Heart right ventricle (tissue), 16 donors: ENCODE measurements at regions not wholly inside any gene's neighbourhood (a gene's known extent, or its start where the extent isn't known, plus 50 kb on each side); places are given as distances from the start of the nearest gene placed in this dataset.

Source experiments
- ATAC-seq, 8 donors: fragments of 200-7000 bp; cut with Tn5 transposase; one replicate each; pipeline ENCODE4 v1.9.1; 2020; ENCODE audit warnings: mild to moderate bottlenecking in 8 of 8, moderate library complexity in 8 of 8, moderate number of reproducible peaks in 1 of 8
- DNase-seq, 2 donors: peaks; one replicate each; pipeline ENCODE4 v3.0.0-alpha.2; 2020
- H3K27ac ChIP-seq, 10 donors: fragments of 200-600 bp; sonication (generic) in 2 of 10; one replicate each; pipeline versions ENCODE4 v1.5.0 to v1.8.0; 2020 to 2022; ENCODE audit warnings: mild to moderate bottlenecking in 3 of 10
- H3K27me3 ChIP-seq, 7 donors: fragments of 200-600 bp; one replicate each; pipeline ENCODE4 v1.8.0; 2021 to 2022; ENCODE audit warnings: mild to moderate bottlenecking in 2 of 7
- H3K36me3 ChIP-seq, 9 donors: fragments of 200-600 bp; sonication (generic) in 1 of 9; one replicate each; pipeline versions ENCODE4 v1.5.0 to v1.8.0; 2020 to 2022; ENCODE audit warnings: mild to moderate bottlenecking in 2 of 9
- H3K4me1 ChIP-seq, 9 donors: fragments of 200-600 bp; sonication (generic) in 1 of 9; one replicate each; pipeline versions ENCODE4 v1.5.0 to v1.8.0; 2020 to 2022; ENCODE audit warnings: mild to moderate bottlenecking in 4 of 9
- H3K4me3 ChIP-seq, 10 donors: fragments of 200-600 bp; sonication (generic) in 2 of 10; one replicate each; pipeline versions ENCODE4 v1.5.0 to v1.8.0; 2020 to 2022; ENCODE audit warnings: mild to moderate bottlenecking in 7 of 10, moderate library complexity in 2 of 10
- H3K9me3 ChIP-seq, 11 donors: fragments of 200-600 bp in 10 of 11; sonication (generic) in 2 of 11; one replicate each; pipeline versions ENCODE4 v1.5.0 to v1.8.0; 2013 to 2022; ENCODE audit warnings: mild to moderate bottlenecking in 2 of 11, control low read depth in 1 of 11, moderate library complexity in 1 of 11
- CTCF ChIP-seq, 9 donors: fragments of 200-600 bp; sonication (generic) in 2 of 9; IDR thresholded peaks; one replicate each; pipeline versions ENCODE4 v1.5.0 to v1.8.0; 2021 to 2022; ENCODE audit warnings: antibody characterized with exemption in 9 of 9, mild to moderate bottlenecking in 5 of 9, moderate library complexity in 1 of 9
- WGBS, 2 donors: extraction: QIAGEN DNeasy Blood & Tissue Kit; methylation state at CpG; one replicate each; pipeline ENCODE4 v1.1.7; 2013; ENCODE audit warnings: inconsistent platforms in 1 of 2; 5-methylcytosine and 5-hydroxymethylcytosine counted together
- intact Hi-C, 10 donors: fragments of 100-400 bp; cut with DNase I; formaldehyde crosslinking; loops; one replicate each; pipeline versions ENCODE4 v1.11.1 to v1.14.2; 2022
- donor health status: Arrhythmogenic right ventricular cardiomyopathy.
- donor health status: ischemic (EF 13 %, LVEDD 7.1; RV severe dilation, severe dysfunction).
- donor health status: healthy with polysubstance abuse.
- donor health status: DM: no; HTN: yes; CAD: no.
- donor health status: DM: no; HTN: no; CAD: no.
- donor health status: ischemic (EF 25% LVEDD 6.9; RV normal size, moderate dysfunction).
- donor health status: ischemic (EF 25% LVEDD 5.7; RV mildly dilated, moderate dysfunction).
- donor health status: healthy.
- donor health status: DM: yes; HTN: yes; CAD: no.
- donor health status: Ischemic cardiomyopathy.
- donor health status: ischemic (EF 35%, LVEDD 5.7; RV mildly dilated, moderate dysfunction).
- donor health status: nonischemic (EF 11% LVEDD 7.7; RV severe dilation, severe dysfunction).
- donor health status: DM: yes; HTN: yes; CAD: no.
- donor health status: PGD.
- donor health status: ischemic (EF 29% LVEDD 5.4; RV normal size, mild dysfunction).
- donor health status: nonischemic (EF 23%, LVEDD 6.1; RV moderate dilation, normal function).

- Histone ChIP-seq H3K4me1 (no peaks in the 10 kb centered on the region), H3K27me3 (no peaks in the 10 kb centered on the region), H3K9me3 (peaks cover 0 to 8% (median 0%) of the 10 kb centered on the region in 11 donors), H3K36me3 (no peaks in the 10 kb centered on the region), H3K27ac (no peak overlapping the region), H3K4me3 (no peak overlapping the region)
- DNase-seq = no peak
- TF ChIP-seq CTCF (IDR thresholded peaks at IDR 0.05) = no peak
- intact Hi-C loops = loop anchor here in 5 of 10 donors (10.0 kb wide), 3 partner anchors 356 to 1016 kb away; no protein-coding TSS in a partner anchor
- 78% methylated on average over 1 of the region's 1 CpG for WGBS, 2 donors
- ATAC-seq = no peak
Observed at GRCh38 chr16:64098451-64098850, 1023.4 kb downstream of the CDH11 start.

- DNase-seq (no peak), ATAC-seq (no peak)
- intact Hi-C loops = loop anchor here in 5 of 10 donors (2.0 to 10.0 kb wide), 4 partner anchors 42 to 1018 kb away; no protein-coding TSS in a partner anchor
- 90 to 95% methylated on average over 1 of the region's 1 CpG for WGBS, 2 donors
- H3K27me3 ChIP-seq = no peaks in the 10 kb centered on the region
- H3K27ac ChIP-seq = no peak overlapping the region
- peaks cover 0 to 8% (median 0%) of the 10 kb centered on the region in 11 donors for H3K9me3 ChIP-seq
- H3K4me1 ChIP-seq = no peaks in the 10 kb centered on the region
- H3K4me3 ChIP-seq = no peak overlapping the region
- no peak for TF ChIP-seq CTCF (IDR thresholded peaks at IDR 0.05)
- no peaks in the 10 kb centered on the region for H3K36me3 ChIP-seq
Observed at GRCh38 chr16:64096689-64097088, 1025.2 kb downstream of the CDH11 start.

- DNase-seq (no peak), ATAC-seq (no peak)
- WGBS, 2 donors = 80 to 91% methylated on average over 7 of the region's 7 CpGs
- intact Hi-C loops = loop anchor here in 6 of 10 donors (5.0 to 10.0 kb wide), 4 partner anchors 357 to 1020 kb away; no protein-coding TSS in a partner anchor
- Histone ChIP-seq H3K4me1 (no peaks in the 10 kb centered on the region), H3K36me3 (no peaks in the 10 kb centered on the region), H3K9me3 (peaks cover 0 to 8% (median 0%) of the 10 kb centered on the region in 11 donors), H3K4me3 (no peak overlapping the region), H3K27me3 (no peaks in the 10 kb centered on the region), H3K27ac (no peak overlapping the region)
- no peak for TF ChIP-seq CTCF (IDR thresholded peaks at IDR 0.05)
Observed at GRCh38 chr16:64094992-64095634, 1026.8 kb downstream of the CDH11 start.

- no peak for DNase-seq
- H3K9me3 ChIP-seq = peaks cover 0 to 8% (median 0%) of the 10 kb centered on the region in 11 donors
- H3K36me3 ChIP-seq = no peaks in the 10 kb centered on the region
- no peak for TF ChIP-seq CTCF (IDR thresholded peaks at IDR 0.05)
- H3K27me3 ChIP-seq = no peaks in the 10 kb centered on the region
- no peak for ATAC-seq
- 56 to 57% methylated on average over 4 of the region's 4 CpGs for WGBS, 2 donors
- H3K4me3 ChIP-seq = no peak overlapping the region
- H3K27ac ChIP-seq = no peak overlapping the region
- no peaks in the 10 kb centered on the region for H3K4me1 ChIP-seq
- intact Hi-C loops = loop anchor here in 6 of 10 donors (5.0 to 10.0 kb wide), 4 partner anchors 358 to 1020 kb away; no protein-coding TSS in a partner anchor
Observed at GRCh38 chr16:64094181-64094965, 1027.5 kb downstream of the CDH11 start.
